GM23338 (cell line): ENCODE measurements at regions not wholly inside any gene's neighbourhood (a gene's known extent, or its start where the extent isn't known, plus 50 kb on each side); places are given as distances from the start of the nearest gene placed in this dataset.

ENCODE experiments used
- ATAC-seq: fragments of 200-7000 bp; cut with Tn5 transposase; 3 replicates; pipeline ENCODE4 v1.9.1; 2020
- DNase-seq: peaks from one replicate; pipeline ENCODE4 v3.0.0-alpha.2; 2015; ENCODE audit warnings: low spot score
- H2AFZ ChIP-seq: fragments of 200-600 bp; sonication (generic); 2 replicates; pipeline ENCODE4 v1.8.0; 2016; ENCODE audit warnings: antibody characterized with exemption, mild to moderate bottlenecking, moderate library complexity
- H3F3A ChIP-seq: fragments of 200-600 bp; sonication (generic); replicated peaks from 2 replicates; pipeline ENCODE4 v1.8.0; 2017; ENCODE audit warnings: antibody characterized with exemption, mixed run types, low read depth
- H3K27ac ChIP-seq: fragments of 200-600 bp; sonication (generic); 2 replicates; pipeline ENCODE4 v1.6.1; 2016; ENCODE audit warnings: low read depth
- H3K27me3 ChIP-seq: fragments of 200-600 bp; sonication (generic); 2 replicates; pipeline ENCODE4 v1.8.0; 2016; ENCODE audit warnings: mild to moderate bottlenecking, mixed run types, moderate library complexity; ENCODE audit not compliant: insufficient read depth
- H3K36me3 ChIP-seq: fragments of 200-600 bp; sonication (generic); 2 replicates; pipeline ENCODE4 v1.8.0; 2016; ENCODE audit warnings: mild to moderate bottlenecking; ENCODE audit not compliant: insufficient read depth
- H3K4me1 ChIP-seq: fragments of 200-600 bp; sonication (generic); 2 replicates; pipeline ENCODE4 v1.8.0; 2016; ENCODE audit warnings: mild to moderate bottlenecking, moderate library complexity; ENCODE audit not compliant: insufficient read depth
- H3K4me2 ChIP-seq: fragments of 200-600 bp; sonication (generic); 2 replicates; pipeline ENCODE4 v1.7.1; 2017; ENCODE audit warnings: mixed run types
- H3K4me3 ChIP-seq: fragments of 200-600 bp; sonication (generic); 2 replicates; pipeline ENCODE4 v1.6.1; 2016; ENCODE audit warnings: mixed run types
- H3K79me2 ChIP-seq: fragments of 200-600 bp; sonication (generic); replicated peaks from 2 replicates; pipeline ENCODE4 v1.8.0; 2017; ENCODE audit warnings: mild to moderate bottlenecking; ENCODE audit not compliant: insufficient read depth
- H3K9me2 ChIP-seq: fragments of 200-600 bp; sonication (generic); 2 replicates; pipeline ENCODE4 v1.8.0; 2017; ENCODE audit not compliant: insufficient read depth
- H4K20me1 ChIP-seq: fragments of 200-600 bp; sonication (generic); replicated peaks from 2 replicates; pipeline ENCODE4 v1.8.0; 2017; ENCODE audit warnings: mild to moderate bottlenecking; ENCODE audit not compliant: insufficient read depth
- H3K27ac Mint-ChIP-seq: 2 replicates; pipeline ENCODE4 v1.8.0; 2020; ENCODE audit warnings: inconsistent platforms, mild to moderate bottlenecking, moderate library complexity, mixed read lengths
- H3K27me3 Mint-ChIP-seq: 3 replicates; pipeline ENCODE4 v1.8.0; 2022; ENCODE audit warnings: low read depth, mild to moderate bottlenecking, moderate library complexity, mixed read lengths, inconsistent platforms; ENCODE audit not compliant: insufficient read depth, poor library complexity
- H3K36me3 Mint-ChIP-seq: 3 replicates; pipeline ENCODE4 v1.8.0; 2021; ENCODE audit warnings: low read depth, mild to moderate bottlenecking, inconsistent platforms, moderate library complexity, mixed read lengths
- H3K4me1 Mint-ChIP-seq: 3 replicates; pipeline ENCODE4 v1.8.0; 2020; ENCODE audit warnings: mild to moderate bottlenecking, inconsistent platforms, mixed read lengths
- H3K4me3 Mint-ChIP-seq: 3 replicates; pipeline ENCODE4 v1.8.0; 2021; ENCODE audit warnings: moderate library complexity, mild to moderate bottlenecking, inconsistent platforms, mixed read lengths
- H3K9me3 Mint-ChIP-seq: 3 replicates; pipeline ENCODE4 v1.8.0; 2020; ENCODE audit warnings: moderate library complexity, mild to moderate bottlenecking, inconsistent platforms, mixed read lengths
- CREB1 ChIP-seq: fragments of 250-450 bp; sonication (Bioruptor Pico); IDR thresholded peaks from 2 replicates; pipeline ENCODE4 v1.5.0; 2020; ENCODE audit warnings: low read depth, mild to moderate bottlenecking, moderate library complexity
- EZH2 ChIP-seq: fragments of 200-600 bp; sonication (generic); IDR thresholded peaks from one replicate; pipeline ENCODE4 v1.8.0; 2017; ENCODE audit warnings: antibody characterized with exemption, mild to moderate bottlenecking, low read depth; ENCODE audit not compliant: unreplicated experiment
- EZH2phosphoT487 ChIP-seq: fragments of 200-600 bp; sonication (generic); IDR thresholded peaks from one replicate; pipeline ENCODE4 v1.8.1; 2018; ENCODE audit warnings: antibody characterized with exemption; ENCODE audit not compliant: unreplicated experiment
- JUNB ChIP-seq: IDR thresholded peaks from one replicate; pipeline ENCODE4 v1.6.1; 2016; ENCODE audit warnings: antibody characterized with exemption; ENCODE audit not compliant: unreplicated experiment
- NANOG ChIP-seq: IDR thresholded peaks from 2 replicates; pipeline ENCODE4 v1.6.1; 2016; ENCODE audit warnings: antibody characterized with exemption, borderline replicate concordance
- POLR2AphosphoS5 ChIP-seq: IDR thresholded peaks from 2 replicates; pipeline ENCODE4 v1.6.1; 2016; ENCODE audit warnings: antibody characterized with exemption, low read depth
- STAT1 ChIP-seq: IDR thresholded peaks from one replicate; pipeline ENCODE4 v1.6.1; 2016; ENCODE audit warnings: antibody characterized with exemption; ENCODE audit not compliant: unreplicated experiment
- ZNF114 ChIP-seq: fragments of 250-450 bp; sonication (Bioruptor Pico); IDR thresholded peaks from 2 replicates; pipeline ENCODE4 v1.5.0; 2020; ENCODE audit warnings: mild to moderate bottlenecking, moderate library complexity
- ZNF331 ChIP-seq: fragments of 250-450 bp; sonication (Bioruptor Pico); IDR thresholded peaks from 2 replicates; pipeline ENCODE4 v1.5.0; 2020; ENCODE audit warnings: low read depth, mild to moderate bottlenecking, moderate library complexity
- TF ChIP-seq, protein P1 (sequence below): IDR thresholded peaks from 2 replicates; pipeline ENCODE4 v1.6.1; 2016; ENCODE audit warnings: antibody characterized with exemption
- TF ChIP-seq, protein P2 (sequence below): IDR thresholded peaks from one replicate; pipeline ENCODE4 v1.6.1; 2018; ENCODE audit warnings: antibody characterized with exemption; ENCODE audit not compliant: unreplicated experiment
- TF ChIP-seq, protein P3 (sequence below), 2 experiments: fragments of 200-600 bp in 1 of 2; sonication (generic) in 1 of 2; conservative IDR thresholded peaks; 2 replicates each; pipeline versions ENCODE4 v1.5.1 to v1.6.1; 2016 to 2017; ENCODE audit warnings: antibody characterized with exemption in 2 of 2, low read depth in 2 of 2, mild to moderate bottlenecking in 2 of 2, moderate library complexity in 1 of 2

DNA sequence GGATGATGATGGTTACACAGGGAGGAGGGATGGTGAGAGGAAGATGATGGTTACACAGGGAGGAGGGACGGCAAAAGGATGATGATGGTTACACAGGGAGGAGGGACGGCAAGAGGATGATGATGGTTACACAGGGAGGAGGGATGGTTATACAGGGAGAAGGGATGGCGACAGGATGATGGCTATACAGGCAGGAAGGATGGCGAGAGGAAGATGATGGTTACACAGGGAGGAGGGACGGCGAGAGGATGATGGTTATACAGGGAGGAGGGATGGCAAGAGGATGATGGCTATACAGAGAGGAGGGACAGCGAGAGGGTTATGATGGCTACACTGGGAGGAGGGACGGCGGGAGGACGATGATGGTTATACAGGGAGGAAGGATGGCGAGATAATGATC, 64.1 kb upstream of the FCN1 start:
- 0 out of 2 replicates have a peak, but pooled peaks cover 4% of the 10 kb centered on the region for H3K4me1 ChIP-seq
- no peaks in the 10 kb centered on the region for H3K79me2 ChIP-seq
- H3K27me3 ChIP-seq: no peaks in the 10 kb centered on the region
- no peak overlapping the region for H2AFZ ChIP-seq
- H3K27me3 Mint-ChIP-seq: peaks cover 9% of the 10 kb centered on the region
- H3K4me3 ChIP-seq: no peak overlapping the region
- H3F3A ChIP-seq: no peaks in the 10 kb centered on the region
- H3K9me2 ChIP-seq: no peaks in the 10 kb centered on the region
- no peak overlapping the region for H3K27ac ChIP-seq
- peaks cover 16% of the 10 kb centered on the region for H3K9me3 Mint-ChIP-seq
- TF ChIP-seq, protein P1, sequence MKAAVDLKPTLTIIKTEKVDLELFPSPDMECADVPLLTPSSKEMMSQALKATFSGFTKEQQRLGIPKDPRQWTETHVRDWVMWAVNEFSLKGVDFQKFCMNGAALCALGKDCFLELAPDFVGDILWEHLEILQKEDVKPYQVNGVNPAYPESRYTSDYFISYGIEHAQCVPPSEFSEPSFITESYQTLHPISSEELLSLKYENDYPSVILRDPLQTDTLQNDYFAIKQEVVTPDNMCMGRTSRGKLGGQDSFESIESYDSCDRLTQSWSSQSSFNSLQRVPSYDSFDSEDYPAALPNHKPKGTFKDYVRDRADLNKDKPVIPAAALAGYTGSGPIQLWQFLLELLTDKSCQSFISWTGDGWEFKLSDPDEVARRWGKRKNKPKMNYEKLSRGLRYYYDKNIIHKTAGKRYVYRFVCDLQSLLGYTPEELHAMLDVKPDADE: no peak
- TF ChIP-seq EZH2phosphoT487 (no peak), JUNB (no peak), STAT1 (no peak), ZNF331 (no peak), EZH2 (no peak), CREB1 (CRISPR knock-in tag) (no peak), POLR2AphosphoS5 (no peak), ZNF114 (CRISPR knock-in tag) (no peak), NANOG (no peak)
- TF ChIP-seq, protein P2, sequence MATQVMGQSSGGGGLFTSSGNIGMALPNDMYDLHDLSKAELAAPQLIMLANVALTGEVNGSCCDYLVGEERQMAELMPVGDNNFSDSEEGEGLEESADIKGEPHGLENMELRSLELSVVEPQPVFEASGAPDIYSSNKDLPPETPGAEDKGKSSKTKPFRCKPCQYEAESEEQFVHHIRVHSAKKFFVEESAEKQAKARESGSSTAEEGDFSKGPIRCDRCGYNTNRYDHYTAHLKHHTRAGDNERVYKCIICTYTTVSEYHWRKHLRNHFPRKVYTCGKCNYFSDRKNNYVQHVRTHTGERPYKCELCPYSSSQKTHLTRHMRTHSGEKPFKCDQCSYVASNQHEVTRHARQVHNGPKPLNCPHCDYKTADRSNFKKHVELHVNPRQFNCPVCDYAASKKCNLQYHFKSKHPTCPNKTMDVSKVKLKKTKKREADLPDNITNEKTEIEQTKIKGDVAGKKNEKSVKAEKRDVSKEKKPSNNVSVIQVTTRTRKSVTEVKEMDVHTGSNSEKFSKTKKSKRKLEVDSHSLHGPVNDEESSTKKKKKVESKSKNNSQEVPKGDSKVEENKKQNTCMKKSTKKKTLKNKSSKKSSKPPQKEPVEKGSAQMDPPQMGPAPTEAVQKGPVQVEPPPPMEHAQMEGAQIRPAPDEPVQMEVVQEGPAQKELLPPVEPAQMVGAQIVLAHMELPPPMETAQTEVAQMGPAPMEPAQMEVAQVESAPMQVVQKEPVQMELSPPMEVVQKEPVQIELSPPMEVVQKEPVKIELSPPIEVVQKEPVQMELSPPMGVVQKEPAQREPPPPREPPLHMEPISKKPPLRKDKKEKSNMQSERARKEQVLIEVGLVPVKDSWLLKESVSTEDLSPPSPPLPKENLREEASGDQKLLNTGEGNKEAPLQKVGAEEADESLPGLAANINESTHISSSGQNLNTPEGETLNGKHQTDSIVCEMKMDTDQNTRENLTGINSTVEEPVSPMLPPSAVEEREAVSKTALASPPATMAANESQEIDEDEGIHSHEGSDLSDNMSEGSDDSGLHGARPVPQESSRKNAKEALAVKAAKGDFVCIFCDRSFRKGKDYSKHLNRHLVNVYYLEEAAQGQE: no peak
- TF ChIP-seq, protein P3, sequence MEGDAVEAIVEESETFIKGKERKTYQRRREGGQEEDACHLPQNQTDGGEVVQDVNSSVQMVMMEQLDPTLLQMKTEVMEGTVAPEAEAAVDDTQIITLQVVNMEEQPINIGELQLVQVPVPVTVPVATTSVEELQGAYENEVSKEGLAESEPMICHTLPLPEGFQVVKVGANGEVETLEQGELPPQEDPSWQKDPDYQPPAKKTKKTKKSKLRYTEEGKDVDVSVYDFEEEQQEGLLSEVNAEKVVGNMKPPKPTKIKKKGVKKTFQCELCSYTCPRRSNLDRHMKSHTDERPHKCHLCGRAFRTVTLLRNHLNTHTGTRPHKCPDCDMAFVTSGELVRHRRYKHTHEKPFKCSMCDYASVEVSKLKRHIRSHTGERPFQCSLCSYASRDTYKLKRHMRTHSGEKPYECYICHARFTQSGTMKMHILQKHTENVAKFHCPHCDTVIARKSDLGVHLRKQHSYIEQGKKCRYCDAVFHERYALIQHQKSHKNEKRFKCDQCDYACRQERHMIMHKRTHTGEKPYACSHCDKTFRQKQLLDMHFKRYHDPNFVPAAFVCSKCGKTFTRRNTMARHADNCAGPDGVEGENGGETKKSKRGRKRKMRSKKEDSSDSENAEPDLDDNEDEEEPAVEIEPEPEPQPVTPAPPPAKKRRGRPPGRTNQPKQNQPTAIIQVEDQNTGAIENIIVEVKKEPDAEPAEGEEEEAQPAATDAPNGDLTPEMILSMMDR (conservative IDR thresholded peaks at IDR 0.05; ENCODE audit: low read depth in 2 of 2): no peak
- no peak overlapping the region for H3K4me3 Mint-ChIP-seq
- H3K27ac Mint-ChIP-seq: no peak overlapping the region
- H3K4me2 ChIP-seq: no peak overlapping the region
- H3K36me3 ChIP-seq: no peaks in the 10 kb centered on the region
- ATAC-seq (no peak), DNase-seq (no peak)
- H3K36me3 Mint-ChIP-seq: peaks cover 7% of the 10 kb centered on the region; the same call in 1 of the 3 replicates
- H3K4me1 Mint-ChIP-seq: peaks cover 11% of the 10 kb centered on the region
- no peaks in the 10 kb centered on the region for H4K20me1 ChIP-seq
